AG04449 (cell line): ENCODE measurements at regions not wholly inside any gene's neighbourhood (a gene's known extent, or its start where the extent isn't known, plus 50 kb on each side); places are given as distances from the start of the nearest gene placed in this dataset.

Experiments
- CTCF ChIA-PET: fragments of 350-600 bp; formaldehyde crosslinking; extraction: SDS; loops from one replicate; lab custom pipeline; 2021; ENCODE audit warnings: antibody characterized with exemption; lab: Yijun Ruan, JAX
- POLR2A ChIA-PET: fragments of 400-600, 350-600 bp; formaldehyde crosslinking; extraction: SDS; loops from one replicate; lab custom pipeline; 2020; ENCODE audit warnings: antibody characterized with exemption, inconsistent platforms; lab: Yijun Ruan, JAX
- DNase-seq: peaks from one replicate; pipeline ENCODE4 v3.0.0-alpha.2; 2010; ENCODE audit warnings: low read depth, low spot score
- H3K4me3 ChIP-seq: 2 replicates; pipeline ENCODE4 v1.5.1; 2011; ENCODE audit warnings: low read depth, mild to moderate bottlenecking, control low read depth, low read length
- CTCF ChIP-seq: IDR thresholded peaks from one replicate; pipeline ENCODE4 v1.5.1; 2011; ENCODE audit warnings: mild to moderate bottlenecking, moderate library complexity, low read length, control low read depth, inconsistent platforms; ENCODE audit not compliant: insufficient read depth; ENCODE audit errors: missing control alignments

- no peak overlapping the region for H3K4me3 ChIP-seq
- TF ChIP-seq CTCF, result no peak
- no peak for DNase-seq
- ChIA-PET POLR2A (no interaction called here), CTCF (no interaction called here)
Measured at GRCh38 chr22:47345025-47345424, 582.6 kb downstream of the TBC1D22A start.

GRCh38 chr22:47344414-47344813, 582.0 kb downstream of the TBC1D22A start:
- POLR2A ChIA-PET, result no interaction called here
- no peak for TF ChIP-seq CTCF
- no peak overlapping the region for H3K4me3 ChIP-seq
- CTCF ChIA-PET, result no interaction called here
- no peak for DNase-seq

- ChIA-PET POLR2A (no interaction called here), CTCF (no interaction called here)
- no peak for TF ChIP-seq CTCF
- DNase-seq, result no peak
- no peak overlapping the region for H3K4me3 ChIP-seq
Measured at GRCh38 chr22:47343611-47344010, 581.2 kb downstream of the TBC1D22A start.

GRCh38 chr22:47342446-47342845, 580.0 kb downstream of the TBC1D22A start:
- POLR2A ChIA-PET, result no interaction called here
- no peak for TF ChIP-seq CTCF
- no peak for DNase-seq
- H3K4me3 ChIP-seq, result no peak overlapping the region
- CTCF ChIA-PET, result no interaction called here

GRCh38 chr22:47341464-47341863, 579.0 kb downstream of the TBC1D22A start:
- ChIA-PET POLR2A (no interaction called here), CTCF (no interaction called here)
- DNase-seq, result no peak
- TF ChIP-seq CTCF, result no peak
- H3K4me3 ChIP-seq, result no peak overlapping the region

GRCh38 chr22:47340851-47341436, 578.5 kb downstream of the TBC1D22A start:
- TF ChIP-seq CTCF, result no peak
- CTCF ChIA-PET, result no interaction called here
- no peak overlapping the region for H3K4me3 ChIP-seq
- POLR2A ChIA-PET, result no interaction called here
- no peak for DNase-seq
